ENCODE measurements at regions not wholly inside any gene's neighbourhood (a gene's known extent, or its start where the extent isn't known, plus 50 kb on each side); places are given as distances from the start of the nearest gene placed in this dataset.

DNA sequence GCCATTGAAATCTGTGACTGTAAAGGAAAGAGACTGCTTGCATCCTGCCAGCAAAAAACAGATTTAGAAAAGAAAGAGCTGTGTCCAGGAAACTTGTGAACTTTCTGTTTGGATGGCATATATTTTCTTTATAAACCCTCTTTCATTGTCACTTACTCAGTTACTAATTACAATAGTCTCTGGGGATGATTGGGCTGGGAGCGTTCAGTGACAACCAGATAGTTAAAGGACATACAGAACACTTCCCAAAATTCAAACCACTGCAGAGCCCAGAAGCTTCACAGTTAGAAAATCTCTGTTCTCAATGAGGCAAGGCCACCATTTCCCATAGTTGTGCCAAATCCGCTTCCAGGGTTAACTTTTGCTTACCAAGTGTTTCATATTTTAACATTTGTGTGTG is 98.6 kb upstream of the TAB2 start (continued):
- TF ChIP-seq CEBPB (tag; IDR thresholded peaks at IDR 0.05) (no peak), TEAD2 (tag; IDR thresholded peaks at IDR 0.05) (no peak), FIP1L1 (IDR thresholded peaks at IDR 0.05; ENCODE audit: low read depth, low read length, poor library complexity, severe bottlenecking) (no peak), HDGF (IDR thresholded peaks at IDR 0.05) (no peak), MTA3 (IDR thresholded peaks at IDR 0.05; ENCODE audit: borderline replicate concordance) (no peak), HDAC2 (IDR thresholded peaks at IDR 0.05) (no peak), SP2 (IDR thresholded peaks at IDR 0.05; ENCODE audit: extremely low read depth, low read depth, low read length, poor library complexity, severe bottlenecking) (no peak), SAFB2 (IDR thresholded peaks at IDR 0.05; ENCODE audit: borderline replicate concordance, low read depth, low read length, severe bottlenecking) (no peak), CREBBP (IDR thresholded peaks at IDR 0.05; ENCODE audit: low read depth, low read length) (no peak), HNRNPLL (IDR thresholded peaks at IDR 0.05; ENCODE audit: low read depth, low read length, poor library complexity, severe bottlenecking) (no peak), ZNF311 (CRISPR knock-in tag; IDR thresholded peaks at IDR 0.05) (no peak)
- TF ChIP-seq, protein P1, sequence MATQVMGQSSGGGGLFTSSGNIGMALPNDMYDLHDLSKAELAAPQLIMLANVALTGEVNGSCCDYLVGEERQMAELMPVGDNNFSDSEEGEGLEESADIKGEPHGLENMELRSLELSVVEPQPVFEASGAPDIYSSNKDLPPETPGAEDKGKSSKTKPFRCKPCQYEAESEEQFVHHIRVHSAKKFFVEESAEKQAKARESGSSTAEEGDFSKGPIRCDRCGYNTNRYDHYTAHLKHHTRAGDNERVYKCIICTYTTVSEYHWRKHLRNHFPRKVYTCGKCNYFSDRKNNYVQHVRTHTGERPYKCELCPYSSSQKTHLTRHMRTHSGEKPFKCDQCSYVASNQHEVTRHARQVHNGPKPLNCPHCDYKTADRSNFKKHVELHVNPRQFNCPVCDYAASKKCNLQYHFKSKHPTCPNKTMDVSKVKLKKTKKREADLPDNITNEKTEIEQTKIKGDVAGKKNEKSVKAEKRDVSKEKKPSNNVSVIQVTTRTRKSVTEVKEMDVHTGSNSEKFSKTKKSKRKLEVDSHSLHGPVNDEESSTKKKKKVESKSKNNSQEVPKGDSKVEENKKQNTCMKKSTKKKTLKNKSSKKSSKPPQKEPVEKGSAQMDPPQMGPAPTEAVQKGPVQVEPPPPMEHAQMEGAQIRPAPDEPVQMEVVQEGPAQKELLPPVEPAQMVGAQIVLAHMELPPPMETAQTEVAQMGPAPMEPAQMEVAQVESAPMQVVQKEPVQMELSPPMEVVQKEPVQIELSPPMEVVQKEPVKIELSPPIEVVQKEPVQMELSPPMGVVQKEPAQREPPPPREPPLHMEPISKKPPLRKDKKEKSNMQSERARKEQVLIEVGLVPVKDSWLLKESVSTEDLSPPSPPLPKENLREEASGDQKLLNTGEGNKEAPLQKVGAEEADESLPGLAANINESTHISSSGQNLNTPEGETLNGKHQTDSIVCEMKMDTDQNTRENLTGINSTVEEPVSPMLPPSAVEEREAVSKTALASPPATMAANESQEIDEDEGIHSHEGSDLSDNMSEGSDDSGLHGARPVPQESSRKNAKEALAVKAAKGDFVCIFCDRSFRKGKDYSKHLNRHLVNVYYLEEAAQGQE (IDR thresholded peaks at IDR 0.05; ENCODE audit: borderline replicate concordance), result no peak
- TF ChIP-seq, protein P1 (CRISPR knock-in tag; IDR thresholded peaks at IDR 0.05; ENCODE audit: low read depth), result no peak
